ENCODE measurements at regions not wholly inside any gene's neighbourhood (a gene's known extent, or its start where the extent isn't known, plus 50 kb on each side); places are given as distances from the start of the nearest gene placed in this dataset.

- no peaks in the 10 kb centered on the region for H3K9me3 ChIP-seq (ENCODE audit: severe bottlenecking)
- ATAC-seq (ENCODE audit: low read depth) (no peak), DNase-seq (ENCODE audit: low spot score) (no peak)
- H3K27me3 ChIP-seq (ENCODE audit: insufficient read depth, poor library complexity, severe bottlenecking) = no peaks in the 10 kb centered on the region
- no peak for TF ChIP-seq CTCF (IDR thresholded peaks at IDR 0.05; ENCODE audit: poor library complexity, severe bottlenecking)
- no peaks in the 10 kb centered on the region for H3K4me1 ChIP-seq (ENCODE audit: insufficient read depth, poor library complexity, severe bottlenecking)
- no peaks in the 10 kb centered on the region for H3K36me3 ChIP-seq (ENCODE audit: low read depth)
- H3K27ac ChIP-seq (ENCODE audit: poor library complexity, severe bottlenecking) = no peak overlapping the region
- no peak overlapping the region for H3K4me3 ChIP-seq (ENCODE audit: severe bottlenecking)
These were observed 114.9 kb upstream of the ANKRD1 start for GRCh38 chr10:91035650-91036292.

- ATAC-seq (ENCODE audit: low read depth) (no peak), DNase-seq (ENCODE audit: low spot score) (no peak)
- H3K4me1 ChIP-seq (ENCODE audit: insufficient read depth, poor library complexity, severe bottlenecking) = no peaks in the 10 kb centered on the region
- H3K27me3 ChIP-seq (ENCODE audit: insufficient read depth, poor library complexity, severe bottlenecking) = no peaks in the 10 kb centered on the region
- no peak overlapping the region for H3K27ac ChIP-seq (ENCODE audit: poor library complexity, severe bottlenecking)
- no peak overlapping the region for H3K4me3 ChIP-seq (ENCODE audit: severe bottlenecking)
- no peak for TF ChIP-seq CTCF (IDR thresholded peaks at IDR 0.05; ENCODE audit: poor library complexity, severe bottlenecking)
- no peaks in the 10 kb centered on the region for H3K36me3 ChIP-seq (ENCODE audit: low read depth)
- H3K9me3 ChIP-seq (ENCODE audit: severe bottlenecking) = no peaks in the 10 kb centered on the region
These were observed 116.0 kb upstream of the ANKRD1 start for GRCh38 chr10:91036807-91037411.

DNA sequence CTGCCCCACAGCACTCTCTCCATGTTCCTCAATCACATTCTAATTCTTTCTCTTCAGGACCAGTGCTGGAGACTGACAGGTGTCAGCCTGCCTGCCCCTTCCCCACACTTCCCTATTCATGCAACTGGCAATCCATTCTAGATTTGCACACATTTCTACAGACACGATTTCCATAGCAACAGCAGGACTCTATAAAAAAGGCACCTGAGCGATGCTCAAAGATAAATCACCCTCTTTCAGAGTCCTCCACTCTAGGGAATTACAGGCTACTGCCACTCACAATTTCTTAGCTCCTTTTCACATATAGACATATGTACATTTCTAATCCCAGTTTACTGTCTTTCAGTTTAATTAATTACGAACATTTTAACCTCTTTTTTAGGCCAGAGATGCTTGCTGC is 118.1 kb upstream of the ANKRD1 start:
- ATAC-seq (ENCODE audit: low read depth) (no peak), DNase-seq (ENCODE audit: low spot score) (no peak)
- H3K9me3 ChIP-seq (ENCODE audit: severe bottlenecking) = no peaks in the 10 kb centered on the region
- no peaks in the 10 kb centered on the region for H3K36me3 ChIP-seq (ENCODE audit: low read depth)
- peaks cover 2% of the 10 kb centered on the region for H3K27me3 ChIP-seq (ENCODE audit: insufficient read depth, poor library complexity, severe bottlenecking)
- no peaks in the 10 kb centered on the region for H3K4me1 ChIP-seq (ENCODE audit: insufficient read depth, poor library complexity, severe bottlenecking)
- no peak overlapping the region for H3K4me3 ChIP-seq (ENCODE audit: severe bottlenecking)
- TF ChIP-seq CTCF (IDR thresholded peaks at IDR 0.05; ENCODE audit: poor library complexity, severe bottlenecking) = no peak
- H3K27ac ChIP-seq (ENCODE audit: poor library complexity, severe bottlenecking) = no peak overlapping the region

DNA sequence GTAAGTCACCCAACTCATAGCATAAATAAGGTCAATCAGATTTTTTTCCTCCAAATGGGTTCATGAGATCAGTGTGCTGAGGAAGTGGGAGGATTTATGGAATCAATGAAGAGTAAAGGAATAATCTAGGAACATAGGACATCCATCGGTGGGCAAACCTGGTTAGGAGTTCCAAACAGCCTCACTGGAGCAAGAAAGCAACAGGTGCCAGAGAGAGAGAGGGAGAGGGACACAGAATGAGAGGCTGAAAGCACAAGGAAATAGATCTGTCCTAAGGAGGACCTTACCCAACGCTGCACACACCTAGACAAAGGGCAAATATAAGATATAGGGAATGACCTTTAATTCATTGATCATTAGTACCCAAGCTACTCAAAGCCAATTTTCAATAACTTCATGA is 119.5 kb upstream of the ANKRD1 start:
- no peak for ATAC-seq (ENCODE audit: low read depth)
- H3K27me3 ChIP-seq (ENCODE audit: insufficient read depth, poor library complexity, severe bottlenecking) = peaks cover 2% of the 10 kb centered on the region
- no peaks in the 10 kb centered on the region for H3K9me3 ChIP-seq (ENCODE audit: severe bottlenecking)
- no peak overlapping the region for H3K27ac ChIP-seq (ENCODE audit: poor library complexity, severe bottlenecking)
- no peak for TF ChIP-seq CTCF (IDR thresholded peaks at IDR 0.05; ENCODE audit: poor library complexity, severe bottlenecking)
- H3K36me3 ChIP-seq (ENCODE audit: low read depth) = no peaks in the 10 kb centered on the region
- H3K4me1 ChIP-seq (ENCODE audit: insufficient read depth, poor library complexity, severe bottlenecking) = no peaks in the 10 kb centered on the region
- no peak overlapping the region for H3K4me3 ChIP-seq (ENCODE audit: severe bottlenecking)
- no peak for DNase-seq (ENCODE audit: low spot score)

GRCh38 chr10:91042069-91042468 is 121.2 kb upstream of the ANKRD1 start:
- Histone ChIP-seq H3K36me3 (ENCODE audit: low read depth) (no peaks in the 10 kb centered on the region), H3K27me3 (ENCODE audit: insufficient read depth, poor library complexity, severe bottlenecking) (peaks cover 2% of the 10 kb centered on the region), H3K9me3 (ENCODE audit: severe bottlenecking) (no peaks in the 10 kb centered on the region), H3K4me3 (ENCODE audit: severe bottlenecking) (no peak overlapping the region), H3K4me1 (ENCODE audit: insufficient read depth, poor library complexity, severe bottlenecking) (no peaks in the 10 kb centered on the region), H3K27ac (ENCODE audit: poor library complexity, severe bottlenecking) (no peak overlapping the region)
- TF ChIP-seq CTCF (IDR thresholded peaks at IDR 0.05; ENCODE audit: poor library complexity, severe bottlenecking) = no peak
- ATAC-seq (ENCODE audit: low read depth) (no peak), DNase-seq (ENCODE audit: low spot score) (no peak)
